Keratinocyte (primary cell): ENCODE measurements at regions not wholly inside any gene's neighbourhood (a gene's known extent, or its start where the extent isn't known, plus 50 kb on each side); places are given as distances from the start of the nearest gene placed in this dataset.

ENCODE experiments used
- CTCF ChIP-seq, 3 experiments: IDR thresholded peaks in 1 of 3; conservative IDR thresholded peaks in 1 of 3; optimal IDR thresholded peaks in 1 of 3; 2 replicates in 2 of 3; 3 replicates in 1 of 3; pipeline versions ENCODE3 to v1.5.1; 2011; ENCODE audit warnings: low read length in 3 of 3, mild to moderate bottlenecking in 3 of 3, moderate library complexity in 2 of 3, control low read depth in 1 of 3, inconsistent platforms in 1 of 3; ENCODE audit not compliant: insufficient read depth in 2 of 3; ENCODE audit errors: extremely low read depth in 1 of 3
- EZH2 ChIP-seq: IDR thresholded peaks from one replicate; pipeline ENCODE4 v1.6.1; 2012; ENCODE audit warnings: inconsistent platforms, mild to moderate bottlenecking, low read length, moderate library complexity

GRCh38 chr9:78692871-78693270, 395.9 kb downstream of the PSAT1 start:
- TF ChIP-seq EZH2 (no peak), CTCF (optimal IDR thresholded peaks at IDR 0.05 in 1 of 3, IDR thresholded peaks at IDR 0.05 in 1 of 3, conservative IDR thresholded peaks at IDR 0.05 in 1 of 3; ENCODE audit: extremely low read depth in 1 of 3, insufficient read depth in 2 of 3, low read length in 3 of 3) (no peak)
